GM19468 (cell line): ENCODE measurements at regions not wholly inside any gene's neighbourhood (a gene's known extent, or its start where the extent isn't known, plus 50 kb on each side); places are given as distances from the start of the nearest gene placed in this dataset.
A peak's percentile ranks its signal among the peaks of the same experiment; 100 is the strongest.

Source experiments
- ATAC-seq: cut with Tn5 transposase; IDR thresholded peaks from one replicate; pipeline ENCODE4 v1.9.1; 2021; ENCODE audit warnings: mild to moderate bottlenecking, moderate library complexity, moderate number of reproducible peaks; ENCODE audit not compliant: unreplicated experiment; ENCODE audit errors: extremely low read depth

GRCh38 chr2:42108852-42109251 lies 60.3 kb upstream of the EML4 start:
- ATAC-seq, result no peak

DNA sequence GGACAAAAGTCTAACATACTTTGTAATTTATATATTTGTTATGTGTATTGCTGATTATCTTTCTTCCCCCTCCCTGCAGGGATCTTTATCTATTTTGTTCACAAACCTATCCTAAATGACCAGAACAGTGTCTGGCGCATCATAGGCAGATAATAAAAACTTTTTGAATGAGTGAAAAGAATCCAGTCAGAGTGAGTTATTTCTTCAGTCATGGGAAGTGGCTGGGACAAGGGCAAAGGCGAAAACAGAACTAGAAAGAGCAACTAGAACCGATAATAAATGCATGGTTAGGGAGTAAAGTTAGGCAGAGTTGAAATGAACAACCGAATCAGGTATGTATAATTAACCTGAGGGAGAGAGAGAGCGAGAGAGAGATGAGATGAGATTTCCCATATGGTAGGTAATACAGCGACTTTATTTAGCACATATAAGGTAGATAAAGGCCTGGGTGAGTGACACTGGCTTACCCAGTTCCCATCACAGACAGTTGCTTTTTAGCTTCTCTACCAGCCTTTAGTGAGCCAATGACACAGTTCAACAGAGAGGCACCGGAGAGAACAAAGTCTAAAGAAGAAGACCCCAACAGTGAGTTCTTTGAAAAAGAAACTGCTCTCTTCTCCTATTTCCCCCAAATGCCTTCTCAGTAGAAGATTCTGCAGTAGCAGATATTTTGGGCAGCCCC lies 59.1 kb upstream of the EML4 start:
- no peak for ATAC-seq

- ATAC-seq, result no peak
Observed at GRCh38 chr2:42110641-42111322, 58.4 kb upstream of the EML4 start.

GRCh38 chr2:42112418-42112817 lies 56.7 kb upstream of the EML4 start:
- no peak for ATAC-seq

DNA sequence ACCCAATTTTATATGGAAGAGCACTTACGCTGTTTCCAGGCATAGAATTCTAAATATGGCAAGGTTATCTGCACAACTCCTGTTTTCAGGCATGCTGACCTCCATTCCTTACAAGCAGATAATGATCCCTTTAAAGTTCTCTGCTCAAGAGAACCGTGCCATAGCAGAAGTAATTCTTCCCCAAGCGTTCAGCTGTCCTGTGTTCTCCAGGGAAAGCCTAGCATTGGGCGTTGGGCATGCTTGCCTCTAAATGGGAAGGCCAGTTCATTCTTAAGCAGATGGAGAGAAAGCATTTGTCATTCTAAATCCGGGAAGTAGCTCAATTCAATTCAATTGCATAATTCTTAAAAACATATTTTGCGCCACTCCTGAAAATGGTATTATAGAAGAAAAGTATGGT lies 55.7 kb upstream of the EML4 start:
- ATAC-seq, result no peak

DNA sequence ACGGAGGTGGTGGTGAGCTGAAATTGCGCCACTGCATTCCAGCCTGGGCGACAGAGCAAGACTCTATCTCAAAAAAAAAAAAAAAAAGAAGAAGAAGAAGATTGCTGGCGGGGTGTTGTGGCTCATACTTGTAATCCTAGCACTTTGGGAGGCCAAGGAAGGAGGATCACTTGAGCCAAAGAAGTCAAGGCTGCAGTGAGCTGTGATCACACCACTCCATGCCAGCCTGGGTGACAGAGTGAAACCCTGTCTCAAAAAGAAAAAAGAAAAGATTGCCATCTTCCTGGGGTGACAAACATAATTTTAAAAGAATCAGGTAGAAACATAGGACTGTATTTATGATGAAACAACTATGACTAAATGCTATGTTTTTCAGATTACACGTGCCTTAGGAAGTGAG lies 55.1 kb upstream of the EML4 start:
- ATAC-seq, result no peak

- ATAC-seq, result no peak
Observed at GRCh38 chr2:42115588-42115987, 53.6 kb upstream of the EML4 start.

DNA sequence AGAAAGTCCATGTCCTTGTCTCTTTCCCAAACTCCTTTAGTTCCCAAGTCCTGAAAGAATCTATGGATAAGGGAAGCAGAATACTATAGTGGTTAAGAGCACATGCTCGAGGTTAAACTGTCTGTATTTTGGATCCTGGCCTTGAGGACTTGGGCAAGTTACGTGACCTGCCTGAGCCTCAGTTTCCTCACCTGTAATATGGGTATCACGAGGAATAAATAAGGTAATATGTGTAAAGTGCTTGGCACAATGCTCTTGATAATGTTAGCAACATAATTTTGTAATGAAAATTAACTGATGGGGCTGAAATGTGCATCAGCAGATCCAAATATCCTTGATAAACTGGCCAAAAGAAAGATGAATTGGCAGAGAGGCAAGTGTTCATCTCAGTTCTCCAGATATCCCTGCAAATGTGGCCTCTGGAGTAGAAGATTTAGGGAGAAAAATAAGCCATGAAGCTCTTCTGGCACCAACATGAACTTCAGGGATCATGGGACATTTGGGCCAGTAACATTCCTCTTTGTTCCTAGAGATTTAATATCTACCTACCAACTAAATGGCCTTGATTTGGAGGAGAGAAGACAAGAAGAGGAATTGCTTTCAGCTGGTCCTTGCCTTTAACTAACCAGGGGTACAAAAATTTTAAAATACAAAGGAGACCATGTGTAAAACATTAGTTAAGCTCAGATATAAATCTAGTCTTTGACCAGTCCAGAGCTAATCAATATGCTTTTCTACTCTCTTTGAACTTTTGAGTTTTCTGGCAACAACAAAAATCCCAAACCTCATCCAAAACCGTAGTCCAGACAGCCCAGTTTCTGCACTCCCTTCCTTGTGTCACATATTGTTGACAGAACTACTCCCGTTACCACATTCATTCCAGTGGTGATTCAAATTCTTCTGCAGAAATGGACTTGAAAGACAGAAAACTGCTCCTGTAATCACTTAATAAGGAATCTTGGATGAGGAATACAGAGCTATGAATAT lies 52.7 kb upstream of the EML4 start:
- no peak for ATAC-seq

GRCh38 chr2:42117182-42117579 lies 52.0 kb upstream of the EML4 start:
- no peak for ATAC-seq

- peak; percentile 86 for ATAC-seq
Observed at GRCh38 chr2:42117923-42118753, 51.0 kb upstream of the EML4 start.

DNA sequence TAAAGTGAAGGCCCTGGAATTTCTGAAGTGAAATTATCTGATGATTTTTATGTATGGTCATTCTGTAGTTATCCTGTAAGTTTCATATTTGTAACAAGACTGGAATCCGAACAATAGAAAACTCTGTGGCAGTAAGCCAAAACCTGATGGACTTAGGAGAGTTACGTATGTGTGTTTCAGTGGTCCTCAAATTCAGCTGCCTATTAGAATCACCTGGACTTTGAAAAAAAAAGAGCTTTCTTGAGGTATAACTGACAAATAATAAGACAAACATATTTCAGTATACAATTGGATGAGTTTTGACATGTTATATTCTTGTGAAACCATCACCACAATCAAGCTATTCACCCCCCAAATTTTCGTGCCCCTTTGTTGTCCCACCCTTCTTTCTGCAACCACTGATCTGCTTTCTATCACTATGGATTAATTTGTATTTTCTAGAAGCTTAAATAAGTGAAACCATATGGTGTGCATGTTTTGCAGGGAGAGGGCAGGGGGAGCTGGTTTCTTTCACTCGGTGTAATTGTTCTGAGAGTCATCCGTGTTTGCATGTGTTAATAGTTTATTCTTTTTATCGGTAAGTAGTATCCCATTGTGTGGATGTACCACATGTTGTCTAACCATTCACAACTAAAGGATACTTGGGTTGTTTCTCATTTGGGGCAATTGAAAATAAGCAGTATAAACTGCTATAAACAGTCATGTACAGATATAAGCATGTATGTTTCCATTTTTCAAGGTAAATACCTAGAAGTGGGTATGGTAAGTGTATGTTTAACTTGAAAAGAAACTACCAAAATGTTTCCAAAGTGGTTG lies 50.2 kb upstream of the EML4 start:
- no peak for ATAC-seq
